Stimulated activated CD4-positive, alpha-beta T cell treated with anti-CD3 and anti-CD28 coated beads, Interleukin-2, amount 100 ng/mL, for 4 hours (primary cell): ENCODE measurements at regions not wholly inside any gene's neighbourhood (a gene's known extent, or its start where the extent isn't known, plus 50 kb on each side); places are given as distances from the start of the nearest gene placed in this dataset.
"Not testable (repeated sequence)": the region's sequence is repeated elsewhere in the genome, so short reads cannot be mapped to it uniquely, and the experiment has no call there.

ENCODE experiments used
- DNase-seq: peaks from one replicate; pipeline ENCODE4 v3.0.0-alpha.2; 2020; ENCODE audit warnings: low read depth

- DNase-seq = no peak
Observed at GRCh38 chr13:50130123-50130946, 115.1 kb downstream of the KCNRG start.

GRCh38 chr13:50131920-50132903, 117.0 kb downstream of the KCNRG start:
- peak; percentile 34 for DNase-seq

- no peak for DNase-seq
Observed at GRCh38 chr13:50132904-50133357, 117.7 kb downstream of the KCNRG start.

- no peak for DNase-seq
Observed at GRCh38 chr13:50133358-50133953, 118.2 kb downstream of the KCNRG start.

GRCh38 chr13:50136226-50136625, 121.0 kb downstream of the KCNRG start:
- no peak for DNase-seq

GRCh38 chr13:50136678-50137077, 121.4 kb downstream of the KCNRG start:
- DNase-seq = no peak

- DNase-seq = not testable (repeated sequence)
Observed at GRCh38 chr13:50139435-50139934, 124.2 kb downstream of the KCNRG start.

GRCh38 chr13:50140153-50140552, 124.9 kb downstream of the KCNRG start:
- no peak for DNase-seq

GRCh38 chr13:50140581-50141374, 125.5 kb downstream of the KCNRG start:
- no peak for DNase-seq

- DNase-seq = no peak
Observed at GRCh38 chr13:50141375-50141975, 126.2 kb downstream of the KCNRG start.

GRCh38 chr13:50144246-50145160, 129.3 kb downstream of the KCNRG start:
- no peak for DNase-seq

GRCh38 chr13:50149214-50149613, 134.0 kb downstream of the KCNRG start:
- DNase-seq = no peak

GRCh38 chr13:50149932-50150331, 134.7 kb downstream of the KCNRG start:
- DNase-seq = no peak

- DNase-seq = no peak
Observed at GRCh38 chr13:50152224-50152623, 137.0 kb downstream of the KCNRG start.

GRCh38 chr13:50152655-50153309, 137.5 kb downstream of the KCNRG start:
- no peak for DNase-seq

GRCh38 chr13:50153401-50153800, 138.2 kb downstream of the KCNRG start:
- DNase-seq = no peak

- no peak for DNase-seq
Observed at GRCh38 chr13:50153876-50154275, 138.6 kb downstream of the KCNRG start.

- no peak for DNase-seq
Observed at GRCh38 chr13:50154697-50155096, 139.5 kb downstream of the KCNRG start.

- no peak for DNase-seq
Observed at GRCh38 chr13:50156140-50156539, 140.9 kb downstream of the KCNRG start.
